ENCODE measurements at regions not wholly inside any gene's neighbourhood (a gene's known extent, or its start where the extent isn't known, plus 50 kb on each side); places are given as distances from the start of the nearest gene placed in this dataset.

DNA sequence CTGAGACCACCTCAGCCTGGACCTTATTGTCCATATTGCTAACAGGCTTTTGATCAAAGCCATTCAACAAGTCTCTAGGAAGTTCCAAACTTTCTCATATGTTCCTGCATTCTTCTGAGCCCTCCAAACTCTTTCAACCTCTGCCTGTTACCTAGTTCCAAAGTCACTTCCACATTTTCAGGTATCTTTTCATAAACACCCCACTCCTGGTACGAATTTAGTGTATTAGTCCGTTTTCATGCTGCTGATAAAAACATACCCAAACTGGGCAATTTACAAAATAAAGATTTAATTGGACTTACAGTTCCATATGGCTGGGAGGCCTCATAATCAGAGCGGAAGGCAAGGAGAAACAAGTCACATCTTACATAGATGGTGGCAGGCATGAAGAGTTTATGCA, 836.8 kb downstream of the SORCS1 start:
- WGBS, 2 experiments (ENCODE audit: extremely low coverage in 2 of 2, insufficient read length in 1 of 2): no CpG with 5 or more reads among the region's 3 CpGs
- CTCF ChIA-PET: no interaction called here
- H4K91ac ChIP-seq (ENCODE audit: insufficient read depth, low read depth, low read length): no peak overlapping the region

More for the DNA sequence above, 836.8 kb downstream of the SORCS1 start:
- H3K14ac ChIP-seq (replicated peaks; ENCODE audit: low read depth, low read length): no peak overlapping the region
- H3K9ac ChIP-seq (ENCODE audit: low read depth, low read length): no peak overlapping the region
- H3K18ac ChIP-seq (ENCODE audit: low read depth, low read length): no peak overlapping the region
- no peak overlapping the region for H2AK5ac ChIP-seq (ENCODE audit: low read depth, low read length)
- BruUV-seq (replicated peaks): no TSS peak
- POLR2A ChIA-PET (ENCODE audit: unreplicated experiment): no interaction called here
- H2AK9ac ChIP-seq (replicated peaks; ENCODE audit: low read depth, low read length, poor library complexity): no peak overlapping the region
- no peaks in the 10 kb centered on the region for H3K79me1 ChIP-seq (ENCODE audit: low read depth in 1 of 2, low read length in 2 of 2)
- H3K23ac ChIP-seq (ENCODE audit: low read depth, low read length): no peak overlapping the region
- H4K5ac ChIP-seq (ENCODE audit: low read depth, low read length): no peak overlapping the region
- no peaks in the 10 kb centered on the region for H3K27me3 ChIP-seq (ENCODE audit: control insufficient read depth, insufficient read depth, low read length)
- in situ Hi-C loops (cut with MboI; ENCODE audit: low sequenced_read_pairs): no loop called here
- no peak overlapping the region for H3K4ac ChIP-seq (ENCODE audit: low read depth, low read length)
- TF ChIP-seq, protein P1, sequence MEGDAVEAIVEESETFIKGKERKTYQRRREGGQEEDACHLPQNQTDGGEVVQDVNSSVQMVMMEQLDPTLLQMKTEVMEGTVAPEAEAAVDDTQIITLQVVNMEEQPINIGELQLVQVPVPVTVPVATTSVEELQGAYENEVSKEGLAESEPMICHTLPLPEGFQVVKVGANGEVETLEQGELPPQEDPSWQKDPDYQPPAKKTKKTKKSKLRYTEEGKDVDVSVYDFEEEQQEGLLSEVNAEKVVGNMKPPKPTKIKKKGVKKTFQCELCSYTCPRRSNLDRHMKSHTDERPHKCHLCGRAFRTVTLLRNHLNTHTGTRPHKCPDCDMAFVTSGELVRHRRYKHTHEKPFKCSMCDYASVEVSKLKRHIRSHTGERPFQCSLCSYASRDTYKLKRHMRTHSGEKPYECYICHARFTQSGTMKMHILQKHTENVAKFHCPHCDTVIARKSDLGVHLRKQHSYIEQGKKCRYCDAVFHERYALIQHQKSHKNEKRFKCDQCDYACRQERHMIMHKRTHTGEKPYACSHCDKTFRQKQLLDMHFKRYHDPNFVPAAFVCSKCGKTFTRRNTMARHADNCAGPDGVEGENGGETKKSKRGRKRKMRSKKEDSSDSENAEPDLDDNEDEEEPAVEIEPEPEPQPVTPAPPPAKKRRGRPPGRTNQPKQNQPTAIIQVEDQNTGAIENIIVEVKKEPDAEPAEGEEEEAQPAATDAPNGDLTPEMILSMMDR (conservative IDR thresholded peaks at IDR 0.05; ENCODE audit: low read depth, low read length): no peak
- TF ChIP-seq RFX5 (IDR thresholded peaks at IDR 0.05; ENCODE audit: low read depth, low read length): no peak
- TF ChIP-seq MXI1 (IDR thresholded peaks at IDR 0.05; ENCODE audit: borderline replicate concordance, low read depth, low read length): no peak
- no peak for TF ChIP-seq BHLHE40 (IDR thresholded peaks at IDR 0.05; ENCODE audit: low read depth, low read length)
- TF ChIP-seq SMC3 (IDR thresholded peaks at IDR 0.05; ENCODE audit: low read depth, low read length): no peak
- no peak for TF ChIP-seq POLR2A (IDR thresholded peaks at IDR 0.05; ENCODE audit: low read depth, low read length)
- TF ChIP-seq RCOR1 (IDR thresholded peaks at IDR 0.05; ENCODE audit: insufficient replicate concordance, low read length): no peak
- TF ChIP-seq NFE2L2 (IDR thresholded peaks at IDR 0.05; ENCODE audit: low read depth, low read length): no peak
- TF ChIP-seq, protein P2, sequence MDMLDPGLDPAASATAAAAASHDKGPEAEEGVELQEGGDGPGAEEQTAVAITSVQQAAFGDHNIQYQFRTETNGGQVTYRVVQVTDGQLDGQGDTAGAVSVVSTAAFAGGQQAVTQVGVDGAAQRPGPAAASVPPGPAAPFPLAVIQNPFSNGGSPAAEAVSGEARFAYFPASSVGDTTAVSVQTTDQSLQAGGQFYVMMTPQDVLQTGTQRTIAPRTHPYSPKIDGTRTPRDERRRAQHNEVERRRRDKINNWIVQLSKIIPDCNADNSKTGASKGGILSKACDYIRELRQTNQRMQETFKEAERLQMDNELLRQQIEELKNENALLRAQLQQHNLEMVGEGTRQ (IDR thresholded peaks at IDR 0.05; ENCODE audit: low read depth, low read length): no peak
- no peak for TF ChIP-seq CHD1 (IDR thresholded peaks at IDR 0.05; ENCODE audit: low read depth, low read length)
- no peak for TF ChIP-seq MAZ (IDR thresholded peaks at IDR 0.05; ENCODE audit: borderline replicate concordance, low read depth, low read length)
- TF ChIP-seq FOS (IDR thresholded peaks at IDR 0.05; ENCODE audit: low read depth, low read length): no peak
- no peak for TF ChIP-seq RAD21 (IDR thresholded peaks at IDR 0.05; ENCODE audit: low read length)
- no peak overlapping the region for H3K4me2 ChIP-seq (ENCODE audit: low read depth, low read length)
- no peak overlapping the region for H2AFZ ChIP-seq (replicated peaks; ENCODE audit: low read length, poor library complexity)
- no peak overlapping the region for H3K56ac ChIP-seq (ENCODE audit: extremely low read depth, insufficient read depth, low read length)
- DNase-seq: no peak
- no peaks in the 10 kb centered on the region for H4K20me1 ChIP-seq (ENCODE audit: insufficient read depth, low read length)
- no peak overlapping the region for H3K4me3 ChIP-seq (ENCODE audit: insufficient read depth, low read depth, low read length)
- no peak for ATAC-seq (ENCODE audit: low read depth)
- intact Hi-C loops (cut with micrococcal nuclease): no loop called here
- H2BK15ac ChIP-seq (ENCODE audit: low read depth, low read length): no peak overlapping the region
- no peaks in the 10 kb centered on the region for H3K9me1 ChIP-seq (ENCODE audit: insufficient read depth, low read length)
- no peak overlapping the region for H3K27ac ChIP-seq (ENCODE audit: insufficient read depth, low read length)
- H4K8ac ChIP-seq (ENCODE audit: low read depth in 2 of 2, low read length in 2 of 2): no peak overlapping the region
- H2BK120ac ChIP-seq (ENCODE audit: low read depth, low read length): no peak overlapping the region
- H3K9me3 ChIP-seq (ENCODE audit: control insufficient read depth, insufficient read depth, low read length): peaks cover 4% of the 10 kb centered on the region; the same call in 1 of the 2 replicates
- H2BK5ac ChIP-seq (ENCODE audit: low read depth, low read length, poor library complexity, severe bottlenecking): no peak overlapping the region
- no peaks in the 10 kb centered on the region for H3K4me1 ChIP-seq (ENCODE audit: control insufficient read depth, insufficient read depth, low read length)
- no peak overlapping the region for H2BK20ac ChIP-seq (ENCODE audit: low read depth, low read length)
- dilution Hi-C loops (cut with HindIII; ENCODE audit: low sequenced_read_pairs, unreplicated experiment): no loop called here
- no peaks in the 10 kb centered on the region for H3K36me3 ChIP-seq (ENCODE audit: control insufficient read depth, insufficient read depth, low read length)
